ENCODE measurements at regions not wholly inside any gene's neighbourhood (a gene's known extent, or its start where the extent isn't known, plus 50 kb on each side); places are given as distances from the start of the nearest gene placed in this dataset.

- no peak for DNase-seq (ENCODE audit: low read depth)
These were observed 75.0 kb upstream of the SLC1A1 start for GRCh38 chr9:4415281-4415680.

GRCh38 chr9:4413856-4414255 is 76.4 kb upstream of the SLC1A1 start:
- H3K4me3 ChIP-seq (ENCODE audit: control insufficient read depth, low read depth, low read length) = no peak overlapping the region
- DNase-seq (ENCODE audit: low read depth) = no peak
- TF ChIP-seq CTCF (IDR thresholded peaks at IDR 0.05; ENCODE audit: control insufficient read depth, insufficient read depth, low read depth, low read length, missing control alignments) = no peak

More at GRCh38 chr9:4415281-4415680, 75.0 kb upstream of the SLC1A1 start:
- TF ChIP-seq CTCF (IDR thresholded peaks at IDR 0.05; ENCODE audit: control insufficient read depth, insufficient read depth, low read depth, low read length, missing control alignments) = no peak
- H3K4me3 ChIP-seq (ENCODE audit: control insufficient read depth, low read depth, low read length) = no peak overlapping the region

- no peak for TF ChIP-seq CTCF (IDR thresholded peaks at IDR 0.05; ENCODE audit: control insufficient read depth, insufficient read depth, low read depth, low read length, missing control alignments)
- DNase-seq (ENCODE audit: low read depth) = no peak
- no peak overlapping the region for H3K4me3 ChIP-seq (ENCODE audit: control insufficient read depth, low read depth, low read length)
These were observed 86.1 kb upstream of the SLC1A1 start for GRCh38 chr9:4404156-4404555.

- TF ChIP-seq CTCF (IDR thresholded peaks at IDR 0.05; ENCODE audit: control insufficient read depth, insufficient read depth, low read depth, low read length, missing control alignments) = no peak
- no peak for DNase-seq (ENCODE audit: low read depth)
- no peak overlapping the region for H3K4me3 ChIP-seq (ENCODE audit: control insufficient read depth, low read depth, low read length)
These were observed 87.8 kb upstream of the SLC1A1 start for GRCh38 chr9:4402501-4402900.

GRCh38 chr9:4400731-4401130 is 89.5 kb upstream of the SLC1A1 start:
- no peak overlapping the region for H3K4me3 ChIP-seq (ENCODE audit: control insufficient read depth, low read depth, low read length)
- TF ChIP-seq CTCF (IDR thresholded peaks at IDR 0.05; ENCODE audit: control insufficient read depth, insufficient read depth, low read depth, low read length, missing control alignments) = no peak
- no peak for DNase-seq (ENCODE audit: low read depth)

- DNase-seq (ENCODE audit: low read depth) = peak; percentile 21
- H3K4me3 ChIP-seq (ENCODE audit: control insufficient read depth, low read depth, low read length) = no peak overlapping the region
- no peak for TF ChIP-seq CTCF (IDR thresholded peaks at IDR 0.05; ENCODE audit: control insufficient read depth, insufficient read depth, low read depth, low read length, missing control alignments)
These were observed 92.4 kb upstream of the SLC1A1 start for GRCh38 chr9:4397917-4398316.

Data from AG09309 (cell line).